B cell (primary cell): ENCODE measurements at regions not wholly inside any gene's neighbourhood (a gene's known extent, or its start where the extent isn't known, plus 50 kb on each side); places are given as distances from the start of the nearest gene placed in this dataset.

Source experiments
- ATAC-seq: fragments of 200-7000 bp; cut with Tn5 transposase; one replicate; pipeline ENCODE4 v1.10.0; 2021; ENCODE audit warnings: low read depth, mild to moderate bottlenecking, moderate number of reproducible peaks, moderate library complexity
- CTCF ChIA-PET: fragments of 350-600 bp; sonication (Branson Sonifier 250); formaldehyde crosslinking; loops from one replicate; lab custom pipeline; 2021; ENCODE audit warnings: antibody characterized with exemption, inconsistent platforms; lab: Charles Lee
- POLR2A ChIA-PET: fragments of 350-600 bp; sonication (Branson Sonifier 250); formaldehyde crosslinking; loops from one replicate; lab custom pipeline; 2021; ENCODE audit warnings: antibody characterized with exemption; lab: Charles Lee
- DNase-seq: peaks from one replicate; pipeline ENCODE4 v3.0.0; 2013
- H2AFZ ChIP-seq: 2 replicates; pipeline ENCODE4 v1.6.1; 2012; ENCODE audit warnings: mild to moderate bottlenecking, low read depth, low read length; ENCODE audit not compliant: insufficient read depth, poor library complexity, severe bottlenecking
- H3K27ac ChIP-seq, 2 donors: 1 replicate in 1 of 2; 2 replicates in 1 of 2; pipeline ENCODE4 v1.5.1; 2012 to 2013; ENCODE audit warnings: low read length in 2 of 2, mild to moderate bottlenecking in 2 of 2, moderate library complexity in 1 of 2
- H3K27me3 ChIP-seq, 4 experiments: fragments of 200-600 bp in 1 of 4; sonication (generic) in 1 of 4; replicated peaks in 1 of 4; 1 replicate in 2 of 4; 2 replicates in 2 of 4; pipeline versions ENCODE4 v1.6.1 to v1.7.0; 2013 to 2016; ENCODE audit warnings: low read length in 3 of 4, mild to moderate bottlenecking in 2 of 4, mixed read lengths in 1 of 4, moderate library complexity in 1 of 4; ENCODE audit not compliant: insufficient read depth in 4 of 4, control insufficient read depth in 3 of 4; ENCODE audit errors: control extremely low read depth in 1 of 4
- H3K36me3 ChIP-seq, 2 experiments: replicated peaks in 1 of 2; 1 replicate in 1 of 2; 2 replicates in 1 of 2; pipeline versions ENCODE4 v1.6.1 to v1.7.1; 2013; ENCODE audit warnings: low read length in 1 of 2; ENCODE audit not compliant: insufficient read depth in 2 of 2, control insufficient read depth in 1 of 2; ENCODE audit errors: control extremely low read depth in 1 of 2, extremely low read depth in 1 of 2
- H3K4me1 ChIP-seq, 2 donors: fragments of 200-600 bp in 1 of 2; sonication (generic) in 1 of 2; 1 replicate in 1 of 2; 2 replicates in 1 of 2; pipeline versions ENCODE4 v1.5.1 to v1.6.1; 2013 to 2017; ENCODE audit warnings: low read length in 2 of 2; ENCODE audit not compliant: control insufficient read depth in 2 of 2, insufficient read depth in 2 of 2
- H3K4me2 ChIP-seq: replicated peaks from 2 replicates; pipeline ENCODE3; 2012; ENCODE audit warnings: mild to moderate bottlenecking, low read depth, low read length; ENCODE audit not compliant: poor library complexity, severe bottlenecking
- H3K4me3 ChIP-seq, 5 experiments: fragments of 200-600 bp in 1 of 5; sonication (generic) in 1 of 5; 1 replicate in 3 of 5; 2 replicates in 2 of 5; pipeline versions ENCODE4 v1.5.1 to v1.7.0; 2011 to 2016; ENCODE audit warnings: low read length in 4 of 5, mild to moderate bottlenecking in 4 of 5, low read depth in 2 of 5, control low read depth in 1 of 5, moderate library complexity in 1 of 5; ENCODE audit not compliant: insufficient read depth in 1 of 5; ENCODE audit errors: control extremely low read depth in 1 of 5, extremely low read depth in 1 of 5
- H3K79me2 ChIP-seq: fragments of 200-600 bp; sonication (generic); one replicate; pipeline ENCODE4 v1.6.0; 2016; ENCODE audit warnings: low read length; ENCODE audit not compliant: control insufficient read depth, insufficient read depth
- H3K9ac ChIP-seq: fragments of 200-600 bp; sonication (generic); 2 replicates; pipeline ENCODE4 v1.6.1; 2017; ENCODE audit warnings: mild to moderate bottlenecking, low read length, moderate library complexity
- H3K9me3 ChIP-seq, 3 donors: one replicate each; pipeline versions ENCODE4 v1.6.1 to v1.7.1; 2013; ENCODE audit warnings: low read length in 2 of 3; ENCODE audit not compliant: control insufficient read depth in 2 of 3, insufficient read depth in 1 of 3; ENCODE audit errors: control extremely low read depth in 1 of 3
- H4K20me1 ChIP-seq: 2 replicates; pipeline ENCODE4 v1.6.0; 2012; ENCODE audit warnings: mild to moderate bottlenecking, low read length; ENCODE audit not compliant: insufficient read depth, control insufficient read depth, poor library complexity, severe bottlenecking
- H3K27ac Mint-ChIP-seq: one replicate; pipeline ENCODE4 v1.8.0; 2021; ENCODE audit warnings: mixed read lengths
- H3K27me3 Mint-ChIP-seq: one replicate; pipeline ENCODE4 v1.8.0; 2021; ENCODE audit warnings: mixed read lengths
- H3K4me1 Mint-ChIP-seq: one replicate; pipeline ENCODE4 v1.8.0; 2021; ENCODE audit warnings: mixed read lengths
- H3K4me3 Mint-ChIP-seq: one replicate; pipeline ENCODE4 v1.8.0; 2021; ENCODE audit warnings: mixed read lengths
- H3K9me3 Mint-ChIP-seq: one replicate; pipeline ENCODE4 v1.8.0; 2022; ENCODE audit warnings: mixed read lengths; ENCODE audit not compliant: insufficient read depth
- EZH2 ChIP-seq: IDR thresholded peaks from 2 replicates; pipeline ENCODE4 v1.6.1; 2012; ENCODE audit warnings: borderline replicate concordance, low read depth, mild to moderate bottlenecking, moderate library complexity, low read length; ENCODE audit not compliant: insufficient read depth, poor library complexity, severe bottlenecking
- WGBS: methylation state at CpG from one replicate; pipeline ENCODE4 v1.1.5; 2013; ENCODE audit warnings: missing lambda C conversion rate; ENCODE audit not compliant: insufficient coverage; 5-methylcytosine and 5-hydroxymethylcytosine counted together
- intact Hi-C: fragments of 100-400 bp; cut with micrococcal nuclease; formaldehyde crosslinking; loops from one replicate; pipeline ENCODE4 v1.10.0; 2022
- TF ChIP-seq, protein P1 (sequence below): fragments of 200-600 bp; IDR thresholded peaks from one replicate; pipeline ENCODE4 v1.8.0; 2022; ENCODE audit warnings: antibody characterized with exemption, mild to moderate bottlenecking

DNA sequence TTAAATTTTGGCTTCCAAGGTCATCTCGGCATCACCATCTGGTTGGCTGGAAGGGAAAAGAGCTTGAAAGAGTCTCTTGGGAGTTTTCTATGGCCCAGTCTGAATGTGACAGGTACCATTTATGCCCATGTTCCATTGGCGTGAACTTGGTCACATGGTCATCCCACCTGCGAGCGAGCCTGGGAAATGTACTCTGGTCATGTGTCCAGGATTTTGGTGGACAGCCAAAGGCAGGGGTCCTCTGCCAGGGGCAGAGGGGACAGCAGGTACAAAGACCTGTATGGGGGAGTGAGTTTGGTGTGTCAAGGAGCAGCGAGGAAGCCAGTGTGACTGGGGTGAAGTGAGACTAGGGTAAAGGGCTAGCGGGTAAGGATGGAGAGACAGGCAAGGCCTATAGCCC is 112.6 kb downstream of the CDC5L start:
- DNase-seq (no peak), ATAC-seq (no peak)
- WGBS = 96% methylated on average over 4 of the region's 6 CpGs
- H3K27me3 Mint-ChIP-seq = peaks cover 29% of the 10 kb centered on the region
- Histone ChIP-seq H3K27me3 (peaks cover 0 to 3% (median 1%) of the 10 kb centered on the region in 4 experiments), H3K9me3 (no peaks in the 10 kb centered on the region), H2AFZ (no peak overlapping the region), H3K79me2 (no peaks in the 10 kb centered on the region), H3K36me3 (no peaks in the 10 kb centered on the region), H4K20me1 (no peaks in the 10 kb centered on the region), H3K4me3 (no peak overlapping the region), H3K27ac (no peak overlapping the region), H3K9ac (no peak overlapping the region), H3K4me2 (no peak overlapping the region), H3K4me1 (no peaks in the 10 kb centered on the region)
- H3K4me3 Mint-ChIP-seq = no peak overlapping the region
- H3K9me3 Mint-ChIP-seq = peaks cover 2% of the 10 kb centered on the region
- ChIA-PET POLR2A (no interaction called here), CTCF (no interaction called here)
- H3K4me1 Mint-ChIP-seq = no peaks in the 10 kb centered on the region
- H3K27ac Mint-ChIP-seq = no peak overlapping the region
- intact Hi-C loops = no loop called here
- TF ChIP-seq EZH2 = no peak

DNA sequence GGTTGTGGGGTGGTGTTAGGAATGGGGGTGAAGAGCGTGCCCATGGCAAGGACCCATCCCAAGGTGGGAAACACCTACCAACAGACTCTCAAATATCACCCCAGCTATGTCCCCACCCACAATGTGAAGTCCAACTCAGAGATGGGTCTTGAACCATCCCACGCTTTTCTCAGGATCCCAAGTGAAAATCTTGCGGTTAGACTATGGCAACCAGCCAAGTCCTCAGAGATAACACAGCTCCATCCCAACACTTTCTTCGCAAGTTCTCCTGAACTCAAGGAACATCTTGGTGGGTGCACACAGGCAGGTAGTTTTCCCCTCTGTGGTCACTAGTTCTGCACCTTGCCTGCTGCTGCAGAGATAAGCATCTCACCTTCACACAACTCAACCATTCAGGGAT is 116.0 kb downstream of the CDC5L start:
- H3K4me1 ChIP-seq = no peaks in the 10 kb centered on the region
- no peak overlapping the region for H3K9ac ChIP-seq
- H3K27ac ChIP-seq = no peak overlapping the region
- H3K36me3 ChIP-seq = no peaks in the 10 kb centered on the region
- H3K27me3 ChIP-seq = peaks cover 0 to 5% (median 1%) of the 10 kb centered on the region in 4 experiments
- H3K9me3 Mint-ChIP-seq = peaks cover 2% of the 10 kb centered on the region
- H4K20me1 ChIP-seq = no peaks in the 10 kb centered on the region
- 100% methylated on average over 2 of the region's 4 CpGs for WGBS
- TF ChIP-seq, protein P1, sequence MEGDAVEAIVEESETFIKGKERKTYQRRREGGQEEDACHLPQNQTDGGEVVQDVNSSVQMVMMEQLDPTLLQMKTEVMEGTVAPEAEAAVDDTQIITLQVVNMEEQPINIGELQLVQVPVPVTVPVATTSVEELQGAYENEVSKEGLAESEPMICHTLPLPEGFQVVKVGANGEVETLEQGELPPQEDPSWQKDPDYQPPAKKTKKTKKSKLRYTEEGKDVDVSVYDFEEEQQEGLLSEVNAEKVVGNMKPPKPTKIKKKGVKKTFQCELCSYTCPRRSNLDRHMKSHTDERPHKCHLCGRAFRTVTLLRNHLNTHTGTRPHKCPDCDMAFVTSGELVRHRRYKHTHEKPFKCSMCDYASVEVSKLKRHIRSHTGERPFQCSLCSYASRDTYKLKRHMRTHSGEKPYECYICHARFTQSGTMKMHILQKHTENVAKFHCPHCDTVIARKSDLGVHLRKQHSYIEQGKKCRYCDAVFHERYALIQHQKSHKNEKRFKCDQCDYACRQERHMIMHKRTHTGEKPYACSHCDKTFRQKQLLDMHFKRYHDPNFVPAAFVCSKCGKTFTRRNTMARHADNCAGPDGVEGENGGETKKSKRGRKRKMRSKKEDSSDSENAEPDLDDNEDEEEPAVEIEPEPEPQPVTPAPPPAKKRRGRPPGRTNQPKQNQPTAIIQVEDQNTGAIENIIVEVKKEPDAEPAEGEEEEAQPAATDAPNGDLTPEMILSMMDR = no peak
- no peak for TF ChIP-seq EZH2
- no peak overlapping the region for H3K27ac Mint-ChIP-seq
- ATAC-seq = no peak
- H3K4me2 ChIP-seq = no peak overlapping the region
- peaks cover 32% of the 10 kb centered on the region for H3K27me3 Mint-ChIP-seq
- H3K4me3 ChIP-seq = no peak overlapping the region
- H3K4me3 Mint-ChIP-seq = no peak overlapping the region
- ChIA-PET POLR2A (no interaction called here), CTCF (interaction anchor here (1.2 to 1.4 kb wide), 2 partner anchors 9 to 28 kb away, joined by 3 to 5 read pairs; no protein-coding TSS in a partner anchor)
- no peak for DNase-seq
- H2AFZ ChIP-seq = no peak overlapping the region
- no peaks in the 10 kb centered on the region for H3K79me2 ChIP-seq
- H3K4me1 Mint-ChIP-seq = no peaks in the 10 kb centered on the region
- no peaks in the 10 kb centered on the region for H3K9me3 ChIP-seq
- intact Hi-C loops = no loop called here
